ELF-1 (cell line): ENCODE measurements at regions not wholly inside any gene's neighbourhood (a gene's known extent, or its start where the extent isn't known, plus 50 kb on each side); places are given as distances from the start of the nearest gene placed in this dataset.

ENCODE experiments used
- DNase-seq: peaks from one replicate; pipeline ENCODE4 v3.0.0-alpha.2; 2016; ENCODE audit warnings: low read depth, low spot score

DNA sequence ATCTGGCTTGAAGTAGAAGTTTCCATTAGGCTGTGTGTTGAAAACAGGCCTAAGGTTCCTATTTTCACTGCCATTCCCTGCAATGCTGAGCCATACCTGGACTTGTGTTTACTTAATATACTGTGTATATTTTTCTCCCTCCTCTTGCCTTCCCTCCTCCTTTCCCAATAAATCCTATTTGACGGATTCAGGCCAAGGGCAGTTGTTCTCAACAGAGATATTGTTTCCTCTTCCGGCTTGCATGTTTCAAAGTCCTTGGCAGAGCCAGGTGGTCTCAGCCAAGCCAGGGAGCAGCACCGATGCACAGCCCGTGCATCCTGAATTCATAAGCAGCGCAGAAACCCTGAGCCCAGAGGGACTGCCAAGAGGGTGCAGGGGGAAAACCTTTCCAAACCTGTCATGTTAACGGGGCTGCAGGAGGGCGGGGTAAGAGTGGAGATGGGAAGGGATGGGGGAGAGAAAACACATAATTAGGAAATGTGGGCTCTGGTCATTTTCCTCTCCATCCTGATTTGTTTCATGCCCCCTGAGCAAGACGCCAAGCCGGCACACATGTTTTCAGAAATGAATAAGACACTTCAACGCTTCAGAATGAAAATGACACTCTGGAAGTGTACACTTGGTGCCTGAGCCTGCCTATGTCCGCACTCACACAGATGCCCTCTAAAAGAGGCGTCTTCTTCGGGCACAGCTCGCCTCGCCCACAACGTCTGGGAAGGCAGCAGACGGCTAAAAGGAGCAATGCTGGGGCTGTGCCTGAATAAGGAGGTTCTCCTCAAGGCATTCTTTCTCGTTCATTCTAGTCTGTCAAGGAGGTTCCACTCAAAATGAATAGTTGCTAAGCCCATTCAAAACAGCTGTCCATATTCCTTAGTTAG is 149.3 kb upstream of the UBL3 start:
- DNase-seq: no peak

GRCh38 chr13:29996316-29996715 is 145.9 kb upstream of the UBL3 start:
- DNase-seq: no peak

DNA sequence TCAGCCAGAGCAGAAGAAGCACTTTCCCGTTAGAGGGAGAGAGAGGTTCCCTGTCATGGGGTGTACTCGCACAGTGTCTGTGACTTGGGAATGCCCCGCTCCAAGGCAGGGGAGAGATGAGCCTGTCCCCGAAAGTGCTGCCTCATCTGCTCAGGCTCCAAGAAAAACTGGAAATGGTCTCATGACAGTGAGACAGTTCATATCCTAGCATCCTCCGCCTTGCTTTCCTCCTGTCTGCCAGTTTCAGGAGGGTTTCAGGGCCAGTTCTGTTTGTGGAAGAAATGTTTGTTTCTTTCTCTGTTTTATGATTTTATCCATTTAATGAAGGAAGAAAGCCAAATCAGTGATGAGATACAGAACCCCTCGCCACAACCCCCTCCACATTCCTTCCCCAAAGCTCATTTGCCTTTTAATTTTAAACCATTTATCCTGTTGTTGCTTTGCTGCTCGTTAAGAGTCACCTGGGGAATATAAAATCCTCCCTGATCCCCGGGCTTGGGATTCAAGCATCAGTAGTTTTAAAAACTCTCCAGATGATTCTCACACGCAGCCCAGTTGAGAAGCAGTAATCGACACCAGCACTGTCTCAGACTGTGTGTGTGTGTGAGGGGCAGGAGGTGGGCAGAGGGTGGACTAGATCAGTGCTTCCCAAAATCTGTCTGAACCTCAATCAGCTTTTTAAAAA is 144.6 kb upstream of the UBL3 start:
- no peak for DNase-seq

GRCh38 chr13:29993716-29994488 is 143.5 kb upstream of the UBL3 start:
- DNase-seq: no peak

DNA sequence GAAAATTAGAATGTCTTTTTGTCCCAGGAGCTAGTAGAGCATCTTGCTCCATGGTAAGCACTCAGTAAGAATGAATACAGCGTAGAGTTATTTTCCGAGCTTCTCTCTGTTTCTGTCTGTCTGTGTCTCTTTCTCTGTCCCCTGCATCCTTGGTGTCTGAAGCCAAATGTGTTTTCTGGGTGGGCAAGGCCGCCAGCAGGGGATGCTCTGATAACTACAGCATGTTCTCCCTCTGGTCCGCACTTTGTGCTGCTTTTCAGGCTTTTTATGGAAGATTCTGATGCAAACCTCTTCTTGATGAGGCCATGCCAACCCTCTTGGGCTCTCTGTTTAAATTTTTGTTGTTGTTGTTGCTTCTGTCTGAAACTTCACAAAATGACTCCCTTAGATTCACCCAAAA is 142.8 kb upstream of the UBL3 start:
- no peak for DNase-seq

GRCh38 chr13:29991343-29991742 is 140.9 kb upstream of the UBL3 start:
- no peak for DNase-seq

GRCh38 chr13:29987340-29987739 is 136.9 kb upstream of the UBL3 start:
- no peak for DNase-seq

DNA sequence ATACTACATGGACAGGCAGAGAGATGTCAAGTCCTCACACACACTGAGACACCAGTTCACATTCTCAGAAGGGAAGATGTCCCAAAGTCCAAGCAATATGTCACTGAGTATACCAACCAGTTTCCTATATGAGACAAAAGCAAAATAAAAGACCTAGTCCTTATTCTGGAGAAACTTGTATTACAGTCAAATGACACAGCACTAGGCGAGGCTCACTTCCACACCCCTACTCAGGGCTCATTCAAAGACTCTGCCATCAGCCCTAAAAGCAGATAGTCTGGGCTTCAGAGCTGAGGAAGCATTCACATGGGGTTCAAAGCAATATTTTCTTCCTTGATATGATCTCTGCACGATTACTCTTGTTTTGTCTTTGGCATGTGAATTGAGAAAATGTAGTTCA is 129.9 kb upstream of the UBL3 start:
- DNase-seq: no peak

- DNase-seq: no peak
Measured at GRCh38 chr13:29978211-29978610, 127.8 kb upstream of the UBL3 start.

DNA sequence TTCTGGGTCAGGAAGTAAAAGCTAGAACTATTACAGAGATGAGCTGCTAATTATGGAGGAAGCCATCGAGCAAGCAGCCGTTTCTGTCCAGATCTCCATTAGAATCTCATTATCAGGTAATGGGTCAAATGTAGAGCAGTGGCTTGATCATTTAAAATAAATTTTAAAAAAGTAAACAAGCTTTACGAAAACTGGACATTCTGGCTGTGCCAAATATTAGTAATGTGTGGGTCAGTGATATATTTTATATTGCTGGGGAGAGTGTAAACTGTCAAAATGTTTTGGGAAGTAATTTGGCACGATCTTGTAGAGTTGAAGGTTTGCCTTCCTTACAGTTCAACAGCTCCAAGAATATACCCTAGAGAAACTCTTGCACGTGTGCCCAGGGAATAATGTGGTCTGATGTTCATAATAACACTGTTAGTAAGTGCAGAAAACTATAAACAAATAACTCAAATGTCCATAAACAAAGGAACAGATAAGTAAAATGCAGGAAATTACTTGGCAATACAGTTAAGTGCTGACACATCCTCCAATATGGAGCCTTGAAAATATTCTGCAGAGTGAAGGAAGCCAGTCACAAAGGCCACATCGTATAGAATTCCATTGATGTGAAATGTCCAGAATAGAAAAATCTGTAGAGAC is 127.2 kb upstream of the UBL3 start:
- no peak for DNase-seq

GRCh38 chr13:29976535-29976934 is 126.1 kb upstream of the UBL3 start:
- DNase-seq: no peak

DNA sequence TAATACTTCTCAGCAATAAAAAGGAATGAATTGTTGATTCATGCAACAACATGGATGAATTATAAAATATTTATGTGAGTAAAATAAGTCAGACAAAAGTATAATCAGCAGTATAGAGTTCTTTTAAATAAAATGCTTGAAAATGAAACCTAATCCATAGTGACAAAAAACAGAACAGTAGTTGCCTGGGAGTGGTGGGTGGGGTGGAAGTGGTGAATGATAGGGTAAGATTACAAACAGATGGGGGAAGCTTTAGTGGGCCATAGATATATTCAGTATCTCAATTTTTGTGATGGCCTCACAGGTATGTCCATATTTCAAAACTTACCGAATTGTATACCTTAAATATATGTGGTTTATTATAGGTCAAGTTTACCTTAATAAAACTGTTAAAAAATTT is 124.9 kb upstream of the UBL3 start:
- no peak for DNase-seq

GRCh38 chr13:29969286-29969685 is 118.9 kb upstream of the UBL3 start:
- DNase-seq: no peak

DNA sequence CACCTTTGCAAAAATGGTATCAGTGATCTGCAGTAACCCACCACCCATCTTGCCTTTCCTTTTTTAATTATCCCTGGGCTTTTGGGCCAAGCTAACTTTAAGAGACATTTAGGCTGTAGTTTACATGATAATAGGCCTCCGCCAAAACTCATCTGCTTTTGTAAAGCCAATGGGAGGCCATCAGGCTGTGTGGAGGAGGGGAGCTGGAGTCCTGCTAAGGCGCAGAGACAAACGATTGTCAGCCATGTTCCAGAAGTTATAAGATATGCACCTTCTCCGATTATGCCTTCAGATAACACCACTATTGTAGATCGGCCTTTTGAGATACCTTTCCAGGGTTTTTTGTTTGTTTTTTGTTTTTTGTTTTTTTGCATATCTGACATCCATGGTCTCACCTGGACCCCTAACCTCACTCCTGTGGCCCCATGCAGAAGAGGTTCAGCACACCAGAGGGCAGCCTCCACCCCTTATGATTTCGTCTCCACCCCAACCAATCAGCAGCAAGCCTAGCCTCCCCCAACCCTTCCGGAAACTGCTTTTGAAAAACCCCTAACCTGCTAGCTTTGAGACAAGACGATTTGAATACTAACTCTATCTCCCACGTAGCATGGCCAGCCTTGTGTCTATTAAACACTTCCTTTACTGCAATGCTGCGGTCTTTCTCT is 113.9 kb upstream of the UBL3 start:
- peak; percentile 68 for DNase-seq

DNA sequence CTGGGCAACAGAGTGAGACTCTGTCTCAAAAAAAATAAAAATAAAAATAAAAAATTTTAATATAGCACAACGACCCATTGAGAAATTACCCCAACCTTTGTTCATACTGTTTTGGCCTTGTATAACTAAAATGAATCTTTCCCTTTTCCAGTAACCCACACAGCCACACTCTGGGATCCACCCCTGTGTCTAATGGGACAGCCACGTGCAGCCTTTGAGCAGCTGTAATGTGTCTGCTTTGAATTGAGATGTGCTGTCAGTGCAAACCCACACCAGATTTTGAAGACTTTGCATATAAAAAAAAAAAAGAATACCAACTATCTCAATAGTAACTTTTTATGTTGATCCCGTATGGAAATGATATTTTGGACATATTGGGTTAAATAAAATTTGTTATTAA is 112.7 kb upstream of the UBL3 start:
- no peak for DNase-seq

DNA sequence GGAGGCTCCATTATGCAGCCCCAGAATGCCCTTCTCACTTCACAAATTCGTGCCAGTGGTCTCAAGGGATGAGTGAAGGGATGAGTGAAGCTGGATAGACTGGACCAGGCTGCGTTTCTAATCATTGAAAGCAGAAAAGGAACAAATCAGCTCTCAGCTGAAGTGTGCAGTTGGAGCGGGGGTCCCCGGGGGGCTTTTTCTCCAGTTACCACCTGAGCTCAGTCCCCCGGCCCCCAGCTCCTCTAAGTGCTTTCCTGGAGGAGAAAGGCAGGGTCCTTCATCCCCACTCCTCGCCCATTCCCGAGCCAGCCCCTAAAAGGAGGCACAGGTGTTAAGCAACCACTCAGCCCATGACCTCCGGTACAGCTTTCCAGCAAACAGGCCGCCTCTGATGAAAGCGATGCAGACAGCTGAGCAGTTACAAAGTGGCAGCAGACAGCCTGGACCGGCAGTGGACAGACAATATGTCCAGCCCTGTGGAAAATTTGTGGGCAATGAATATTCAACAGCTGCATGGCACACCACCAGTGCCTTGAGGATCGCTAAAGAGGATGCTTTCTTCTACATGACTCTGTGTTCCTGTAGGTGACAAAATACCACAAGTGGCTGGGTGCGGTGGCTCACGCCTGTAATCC is 110.7 kb upstream of the UBL3 start:
- no peak for DNase-seq

DNA sequence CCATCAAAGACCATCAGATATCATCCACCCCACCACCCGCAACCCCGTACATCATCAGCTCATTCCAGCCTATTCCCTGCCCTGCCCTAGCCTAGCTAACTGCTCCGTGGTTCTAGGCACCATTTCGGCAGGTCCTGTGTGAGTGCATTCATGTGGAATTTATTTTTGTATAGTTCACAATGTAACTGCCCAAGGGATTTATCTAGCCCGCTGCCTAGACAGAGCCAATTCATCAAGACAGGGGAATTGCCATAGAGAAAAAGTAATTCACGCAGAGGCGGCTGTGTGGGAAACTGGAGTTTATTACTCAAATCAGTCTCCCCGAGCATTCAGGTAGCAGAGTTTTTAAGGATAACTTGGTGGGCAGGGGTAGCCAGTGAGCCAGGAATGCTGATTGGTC is 109.2 kb upstream of the UBL3 start:
- no peak for DNase-seq

GRCh38 chr13:29959086-29959485 is 108.7 kb upstream of the UBL3 start:
- DNase-seq: no peak

- no peak for DNase-seq
Measured at GRCh38 chr13:29958476-29958875, 108.1 kb upstream of the UBL3 start.

- no peak for DNase-seq
Measured at GRCh38 chr13:29957320-29957719, 106.9 kb upstream of the UBL3 start.

- DNase-seq: no peak
Measured at GRCh38 chr13:29956853-29957252, 106.4 kb upstream of the UBL3 start.
